ENCODE measurements at regions not wholly inside any gene's neighbourhood (a gene's known extent, or its start where the extent isn't known, plus 50 kb on each side); places are given as distances from the start of the nearest gene placed in this dataset.
A peak's percentile ranks its signal among the peaks of the same experiment; 100 is the strongest.

DNA sequence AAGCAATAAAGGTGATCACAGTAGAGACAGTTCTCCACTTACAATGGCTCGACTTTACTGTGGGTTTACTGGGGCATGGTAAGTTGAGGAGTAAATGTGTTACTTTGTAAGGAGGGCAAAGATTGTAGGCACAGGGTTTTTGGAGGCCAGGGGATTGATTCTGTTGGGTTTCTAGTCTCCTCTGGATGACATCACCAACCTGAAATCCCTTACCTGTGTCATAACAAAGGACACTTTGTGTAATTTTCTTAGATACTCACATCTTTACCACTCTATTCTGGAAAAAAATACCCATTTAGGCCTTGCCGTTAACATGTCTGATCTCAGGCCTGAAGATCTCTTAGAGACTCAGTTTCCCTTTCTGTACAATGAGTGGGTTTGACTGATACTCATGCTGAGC lies 161.7 kb downstream of the GLI2 start:
- in situ Hi-C loops (cut with HindIII; ENCODE audit: low pct_unique_long_range_greater_than_20kb, low sequenced_read_pairs): no loop called here
- no peak for DNase-seq (ENCODE audit: low read depth, low spot score)

DNA sequence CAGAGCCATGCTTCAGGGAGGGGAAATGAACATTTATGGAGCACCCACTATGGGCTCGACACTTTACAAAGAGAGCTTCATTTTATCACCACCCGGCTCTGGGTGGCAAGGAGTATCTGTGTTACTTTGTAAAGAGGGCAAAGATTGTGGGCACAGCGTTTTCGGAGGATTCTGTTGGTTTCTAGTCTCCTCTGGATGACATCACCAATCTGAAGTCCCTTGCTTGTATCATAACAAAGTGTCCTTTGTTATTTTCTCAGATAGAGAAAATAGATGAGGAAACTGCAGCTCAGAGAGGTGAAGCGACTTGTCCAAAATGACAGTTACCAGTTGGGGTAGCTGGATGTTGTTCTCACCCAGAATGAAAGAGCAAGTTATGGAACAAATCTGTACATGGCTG lies 162.8 kb downstream of the GLI2 start:
- DNase-seq (ENCODE audit: low read depth, low spot score): peak; percentile 24
- in situ Hi-C loops (cut with HindIII; ENCODE audit: low pct_unique_long_range_greater_than_20kb, low sequenced_read_pairs): no loop called here

DNA sequence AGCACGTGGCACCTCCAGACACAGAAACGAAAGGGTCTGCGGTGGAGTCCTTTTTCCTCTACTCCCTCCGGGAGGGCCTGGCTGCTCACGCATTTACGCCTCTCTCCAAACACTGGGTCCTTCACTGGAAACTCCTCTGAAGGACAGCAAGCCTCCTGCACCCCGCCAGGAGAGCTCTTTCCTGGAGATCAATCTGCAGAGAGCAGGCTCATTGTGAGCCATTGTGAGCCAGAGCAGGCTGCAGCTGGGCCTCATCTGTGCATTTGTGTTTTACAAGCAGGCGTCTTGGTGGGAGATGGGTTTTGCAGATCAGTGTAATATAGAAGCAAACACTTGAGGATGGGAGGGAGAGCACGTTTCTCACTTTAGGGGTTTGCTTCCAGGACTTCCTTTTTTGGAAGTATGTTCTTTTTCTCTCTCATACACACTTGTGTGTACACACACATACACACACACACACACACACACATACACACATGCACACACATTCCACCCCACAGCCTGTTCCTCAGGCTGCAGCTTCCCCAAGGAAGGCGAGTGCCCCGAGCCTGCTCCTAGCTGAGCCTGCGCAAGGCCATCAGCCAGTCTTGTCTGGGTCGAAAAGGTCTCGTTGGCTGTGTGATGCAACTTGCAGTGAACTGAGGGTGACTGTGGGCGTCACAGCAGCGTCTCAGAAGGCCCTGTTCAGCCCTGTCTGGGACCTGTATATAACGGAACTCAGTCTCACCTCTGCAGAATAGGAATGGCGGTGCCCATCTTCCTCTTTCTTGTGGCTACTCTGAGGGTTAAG lies 163.5 kb downstream of the GLI2 start:
- in situ Hi-C loops (cut with HindIII; ENCODE audit: low pct_unique_long_range_greater_than_20kb, low sequenced_read_pairs): no loop called here
- DNase-seq (ENCODE audit: low read depth, low spot score): no peak

DNA sequence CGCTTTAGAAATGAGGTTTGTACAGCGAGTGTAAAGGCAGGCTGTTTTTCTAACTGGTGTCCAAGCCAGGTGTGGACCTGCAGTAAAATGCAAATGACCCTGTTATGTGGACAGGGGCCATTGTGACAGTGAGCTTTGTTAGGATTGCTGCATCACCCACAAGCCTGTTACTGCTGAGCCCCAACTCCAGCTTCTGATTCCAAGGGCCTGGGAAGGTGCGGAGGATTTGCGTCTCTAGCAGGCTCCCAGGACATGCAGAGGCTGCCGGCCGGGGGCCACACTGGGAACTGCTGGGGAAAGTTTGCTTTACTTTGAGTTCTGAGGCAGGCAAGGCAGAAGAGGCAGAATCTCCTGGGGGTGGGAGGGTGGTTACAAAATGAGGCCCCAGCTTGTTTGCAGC lies 164.1 kb downstream of the GLI2 start:
- in situ Hi-C loops (cut with HindIII; ENCODE audit: low pct_unique_long_range_greater_than_20kb, low sequenced_read_pairs): no loop called here
- DNase-seq (ENCODE audit: low read depth, low spot score): no peak

DNA sequence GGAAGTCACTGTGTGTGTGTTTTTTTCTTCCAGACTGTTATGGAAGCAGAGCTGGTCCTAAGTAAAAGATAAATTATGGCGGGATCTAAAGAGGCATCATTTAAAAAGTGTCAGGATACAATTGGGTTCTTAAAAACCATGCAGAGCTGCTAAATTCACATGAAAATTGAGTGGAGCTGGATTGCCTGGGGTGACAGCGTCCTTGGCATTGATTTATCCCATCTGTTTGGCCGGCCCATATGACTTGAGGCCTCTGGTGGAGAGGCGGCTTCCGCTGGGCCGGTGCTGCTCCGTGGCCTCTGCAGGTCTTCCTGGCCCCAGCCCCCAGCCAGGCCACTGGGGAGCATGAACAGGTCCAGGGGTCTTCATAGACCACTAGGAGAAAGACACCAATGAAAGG lies 165.5 kb downstream of the GLI2 start:
- in situ Hi-C loops (cut with HindIII; ENCODE audit: low pct_unique_long_range_greater_than_20kb, low sequenced_read_pairs): no loop called here

DNA sequence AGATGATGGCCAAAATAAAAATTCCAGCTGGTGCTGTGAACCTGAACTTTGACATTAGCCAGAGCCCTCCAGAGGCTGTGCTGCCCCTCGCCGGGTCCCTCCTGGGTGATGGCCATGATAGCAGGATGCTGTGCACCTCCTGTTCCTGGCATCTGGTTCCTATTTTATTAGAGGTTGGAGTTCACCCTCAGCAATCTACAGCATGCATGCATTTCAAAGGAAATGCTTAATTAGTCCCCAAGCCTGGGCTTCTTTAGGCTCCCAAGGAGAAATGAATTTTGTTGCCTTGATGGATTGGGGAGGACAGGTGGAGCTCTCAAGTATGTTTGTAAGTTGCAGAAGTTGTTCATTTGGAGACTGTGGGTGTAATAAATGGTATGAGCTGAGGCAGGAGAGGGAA lies 166.9 kb downstream of the GLI2 start:
- DNase-seq (ENCODE audit: low read depth, low spot score): no peak
- in situ Hi-C loops (cut with HindIII; ENCODE audit: low pct_unique_long_range_greater_than_20kb, low sequenced_read_pairs): no loop called here

More for the DNA sequence above, 165.5 kb downstream of the GLI2 start:
- no peak for DNase-seq (ENCODE audit: low read depth, low spot score)

DNA sequence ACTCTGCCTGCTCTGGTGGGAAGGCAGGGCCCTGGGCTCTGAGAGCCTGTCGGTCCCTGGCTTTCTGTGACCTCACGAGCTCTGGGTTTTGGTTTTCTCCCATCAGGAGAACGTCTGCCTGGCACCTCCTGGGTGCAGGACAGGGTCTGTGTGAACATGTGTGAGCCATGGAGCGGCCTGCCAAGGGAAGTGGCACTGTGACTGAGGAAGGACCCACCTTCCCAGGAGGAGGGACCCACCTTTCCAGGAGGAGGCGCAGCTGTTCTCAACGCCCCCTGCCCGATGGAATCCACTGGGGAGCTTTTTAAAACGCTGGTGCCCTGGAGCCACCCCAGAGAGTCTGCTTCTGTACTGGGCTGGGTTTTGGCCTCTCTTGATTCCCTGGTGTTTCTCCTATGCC lies 168.7 kb downstream of the GLI2 start:
- DNase-seq (ENCODE audit: low read depth, low spot score): no peak
- in situ Hi-C loops (cut with HindIII; ENCODE audit: low pct_unique_long_range_greater_than_20kb, low sequenced_read_pairs): no loop called here

DNA sequence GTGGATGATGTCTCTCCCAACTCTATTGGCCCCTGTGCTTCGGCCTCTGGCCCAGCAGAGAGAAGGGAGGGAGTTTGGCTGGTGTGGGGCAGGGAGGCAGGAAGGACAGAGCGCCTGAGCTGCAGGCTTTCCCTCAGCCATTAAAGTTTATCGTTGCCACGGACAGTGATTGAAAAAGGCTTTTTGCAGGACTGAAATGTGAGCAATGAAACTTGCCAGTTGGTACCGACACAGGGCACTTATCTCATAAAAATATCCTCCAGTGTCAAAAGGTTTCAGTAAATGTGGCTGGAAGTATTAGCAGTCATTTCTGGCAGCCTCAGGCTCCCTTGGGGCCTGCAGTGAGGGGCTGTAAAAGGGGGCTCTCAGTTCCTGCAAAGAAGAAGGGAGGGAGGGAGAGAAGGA lies 169.2 kb downstream of the GLI2 start:
- in situ Hi-C loops (cut with HindIII; ENCODE audit: low pct_unique_long_range_greater_than_20kb, low sequenced_read_pairs): no loop called here
- DNase-seq (ENCODE audit: low read depth, low spot score): no peak

DNA sequence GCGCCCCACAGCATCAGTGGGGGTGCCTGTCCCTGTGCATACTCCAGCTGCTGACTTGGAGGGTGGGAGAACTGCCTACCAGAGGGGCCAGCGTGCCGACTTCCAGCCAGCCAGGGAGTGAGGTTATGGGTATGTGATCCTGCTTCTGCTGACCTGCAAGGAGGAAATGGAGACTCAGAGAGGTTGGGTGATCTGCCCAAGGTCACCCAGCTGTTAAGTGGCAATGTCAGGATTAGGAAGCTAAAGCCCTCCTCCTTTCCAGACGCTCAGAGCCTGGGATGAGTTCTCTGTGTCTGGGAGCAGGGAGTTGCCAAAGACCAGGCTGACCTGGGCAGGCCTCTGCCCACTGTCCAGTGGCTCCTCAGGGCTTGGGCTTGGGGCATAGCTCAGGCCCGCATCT lies 169.6 kb downstream of the GLI2 start:
- in situ Hi-C loops (cut with HindIII; ENCODE audit: low pct_unique_long_range_greater_than_20kb, low sequenced_read_pairs): no loop called here
- no peak for DNase-seq (ENCODE audit: low read depth, low spot score)

DNA sequence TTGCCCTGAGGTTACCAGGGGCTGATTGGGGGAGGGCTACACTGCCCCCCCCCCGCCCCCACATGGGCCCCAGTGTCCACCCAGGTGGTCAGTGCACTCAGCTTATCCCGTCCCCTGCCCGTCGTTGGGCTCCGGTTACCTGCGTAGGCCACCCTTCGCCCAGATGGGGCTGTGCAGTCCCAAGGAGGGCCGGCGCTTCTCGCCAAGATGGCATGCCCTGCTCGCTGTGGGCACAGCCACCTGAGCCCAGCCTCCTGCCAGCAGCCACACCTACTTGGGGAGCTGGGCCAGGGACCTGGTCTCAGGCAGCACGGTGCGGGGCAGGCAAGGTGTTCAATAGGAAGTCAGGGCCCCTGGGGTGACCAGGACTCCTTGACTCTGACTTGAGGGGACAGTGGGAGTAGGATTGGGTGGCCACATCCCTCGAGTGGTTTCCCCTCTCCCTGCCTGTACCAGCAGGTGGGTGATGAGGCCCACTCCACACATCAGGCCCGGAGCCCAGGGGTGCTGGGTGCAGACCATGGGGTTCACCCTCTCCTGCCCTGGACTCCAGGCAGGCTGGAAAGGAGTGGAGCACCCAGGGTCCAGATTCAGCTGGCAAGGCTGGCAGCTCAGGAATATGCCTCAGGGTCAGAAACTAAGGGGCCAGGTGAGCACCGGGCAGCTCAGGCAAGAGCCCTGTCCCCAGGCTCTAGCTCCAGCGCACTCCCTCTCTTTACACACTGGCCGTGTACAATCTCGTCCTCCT lies 170.3 kb downstream of the GLI2 start:
- DNase-seq (ENCODE audit: low read depth, low spot score): no peak
- in situ Hi-C loops (cut with HindIII; ENCODE audit: low pct_unique_long_range_greater_than_20kb, low sequenced_read_pairs): no loop called here

DNA sequence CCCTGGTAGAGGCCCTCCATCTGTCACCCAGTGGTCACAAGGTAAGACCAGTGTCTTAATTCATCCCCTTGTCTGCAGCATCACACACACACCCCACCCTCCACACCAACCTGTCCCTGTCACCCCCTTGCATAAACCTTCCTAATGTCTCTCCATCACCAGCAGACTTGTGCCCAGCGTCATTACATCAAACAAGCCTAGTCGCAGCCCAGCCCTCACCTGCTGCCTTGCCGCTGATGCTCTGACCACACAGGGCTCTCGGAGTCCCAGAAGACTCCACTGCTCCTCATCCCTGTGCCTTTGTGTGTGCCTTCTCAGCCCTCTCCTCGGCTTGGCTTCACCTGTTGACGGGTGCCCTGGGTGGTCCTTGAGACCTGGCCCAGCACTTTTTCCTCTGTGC lies 171.2 kb downstream of the GLI2 start:
- in situ Hi-C loops (cut with HindIII; ENCODE audit: low pct_unique_long_range_greater_than_20kb, low sequenced_read_pairs): no loop called here
- DNase-seq (ENCODE audit: low read depth, low spot score): no peak

DNA sequence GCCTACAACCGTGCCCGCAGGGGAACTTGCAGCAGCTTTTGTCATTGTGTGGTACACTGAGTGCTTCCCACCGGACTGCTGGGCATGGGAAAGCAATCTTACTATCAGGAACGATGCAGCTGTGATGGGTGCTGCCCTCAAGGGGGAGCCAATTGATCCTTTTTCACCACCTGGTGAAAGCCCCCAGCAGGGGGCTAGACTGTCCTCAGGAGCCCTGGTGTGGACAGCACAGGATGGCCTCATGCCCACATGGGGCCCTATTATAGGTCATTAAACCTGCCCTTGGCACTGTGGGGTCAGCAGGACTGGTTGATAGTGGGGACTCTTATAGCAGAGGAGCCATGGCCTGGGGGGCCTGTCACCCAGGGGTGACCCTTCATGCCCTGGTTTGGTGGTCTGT lies 172.2 kb downstream of the GLI2 start:
- in situ Hi-C loops (cut with HindIII; ENCODE audit: low pct_unique_long_range_greater_than_20kb, low sequenced_read_pairs): no loop called here

DNA sequence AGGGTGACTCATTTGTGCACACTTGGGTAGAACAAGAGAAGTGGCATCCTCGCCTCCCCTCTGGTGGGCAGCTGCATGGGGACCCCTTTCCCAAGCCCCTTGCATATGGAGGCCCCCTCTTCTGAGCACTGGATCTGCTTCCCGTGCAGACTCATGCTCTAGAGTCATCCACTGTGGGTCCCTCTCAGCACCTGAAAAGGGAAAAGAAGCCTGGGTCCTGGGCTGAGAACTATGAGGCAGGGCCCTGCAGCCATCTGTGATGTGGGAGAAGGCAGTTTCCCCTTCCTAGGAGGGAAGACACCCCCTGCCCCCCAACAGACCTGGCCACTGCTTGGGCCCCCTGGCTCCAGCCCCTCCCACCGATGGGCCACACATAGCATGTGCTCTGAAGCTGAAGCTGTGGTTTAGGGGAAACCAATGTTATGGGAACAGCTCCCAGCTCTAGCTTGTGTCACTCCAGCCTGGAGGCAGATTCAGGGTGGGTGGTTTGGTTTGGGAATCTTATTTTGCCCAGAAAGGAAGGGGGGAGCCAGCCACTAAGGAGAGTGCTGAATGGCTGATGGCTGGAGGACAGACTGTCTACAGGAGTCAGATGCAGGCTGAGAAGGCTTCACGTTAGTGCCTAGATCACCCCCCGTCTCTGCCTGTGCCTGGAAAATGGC lies 172.8 kb downstream of the GLI2 start:
- in situ Hi-C loops (cut with HindIII; ENCODE audit: low pct_unique_long_range_greater_than_20kb, low sequenced_read_pairs): no loop called here
- DNase-seq (ENCODE audit: low read depth, low spot score): no peak

More for the DNA sequence above, 172.2 kb downstream of the GLI2 start:
- no peak for DNase-seq (ENCODE audit: low read depth, low spot score)

DNA sequence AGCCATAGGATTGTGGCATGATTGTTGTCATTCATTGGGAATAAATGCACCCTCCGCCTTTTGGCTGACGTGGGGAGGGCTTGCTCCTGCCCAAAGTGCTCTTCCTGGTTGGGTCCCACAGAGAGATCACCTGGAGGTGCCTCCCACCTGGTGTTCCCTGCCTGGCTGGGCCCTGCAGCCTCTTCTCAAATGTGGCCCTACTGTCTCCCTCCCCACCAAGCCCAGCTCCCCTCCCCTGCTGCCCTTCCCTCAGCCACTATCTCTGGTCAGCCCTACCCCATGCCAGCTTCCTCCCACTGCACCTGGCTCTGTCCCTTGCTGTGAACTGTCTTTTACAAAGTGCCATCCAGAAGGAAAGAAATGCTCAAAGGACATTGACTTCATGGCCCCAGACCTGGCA lies 173.4 kb downstream of the GLI2 start:
- in situ Hi-C loops (cut with HindIII; ENCODE audit: low pct_unique_long_range_greater_than_20kb, low sequenced_read_pairs): no loop called here
- DNase-seq (ENCODE audit: low read depth, low spot score): no peak

DNA sequence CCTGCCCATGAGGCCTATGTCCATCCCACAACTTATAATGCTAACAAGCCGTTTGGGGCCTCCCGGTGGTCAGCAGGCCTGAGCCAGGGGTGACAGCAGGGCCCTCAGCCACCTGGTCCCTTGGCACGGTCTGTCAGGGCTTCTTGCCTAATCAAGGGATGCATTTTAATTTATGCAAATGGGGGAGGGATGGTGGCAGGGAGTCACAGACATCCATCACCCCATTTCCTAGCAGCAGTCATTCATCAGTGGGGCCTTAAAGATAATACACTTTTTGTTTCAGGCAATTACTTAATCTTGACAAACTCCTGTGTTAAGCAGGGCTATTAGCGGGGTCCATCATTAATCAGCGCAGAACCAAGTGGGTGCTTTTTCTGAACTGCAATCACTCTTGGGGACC lies 174.5 kb downstream of the GLI2 start:
- no peak for DNase-seq (ENCODE audit: low read depth, low spot score)
- in situ Hi-C loops (cut with HindIII; ENCODE audit: low pct_unique_long_range_greater_than_20kb, low sequenced_read_pairs): no loop called here

DNA sequence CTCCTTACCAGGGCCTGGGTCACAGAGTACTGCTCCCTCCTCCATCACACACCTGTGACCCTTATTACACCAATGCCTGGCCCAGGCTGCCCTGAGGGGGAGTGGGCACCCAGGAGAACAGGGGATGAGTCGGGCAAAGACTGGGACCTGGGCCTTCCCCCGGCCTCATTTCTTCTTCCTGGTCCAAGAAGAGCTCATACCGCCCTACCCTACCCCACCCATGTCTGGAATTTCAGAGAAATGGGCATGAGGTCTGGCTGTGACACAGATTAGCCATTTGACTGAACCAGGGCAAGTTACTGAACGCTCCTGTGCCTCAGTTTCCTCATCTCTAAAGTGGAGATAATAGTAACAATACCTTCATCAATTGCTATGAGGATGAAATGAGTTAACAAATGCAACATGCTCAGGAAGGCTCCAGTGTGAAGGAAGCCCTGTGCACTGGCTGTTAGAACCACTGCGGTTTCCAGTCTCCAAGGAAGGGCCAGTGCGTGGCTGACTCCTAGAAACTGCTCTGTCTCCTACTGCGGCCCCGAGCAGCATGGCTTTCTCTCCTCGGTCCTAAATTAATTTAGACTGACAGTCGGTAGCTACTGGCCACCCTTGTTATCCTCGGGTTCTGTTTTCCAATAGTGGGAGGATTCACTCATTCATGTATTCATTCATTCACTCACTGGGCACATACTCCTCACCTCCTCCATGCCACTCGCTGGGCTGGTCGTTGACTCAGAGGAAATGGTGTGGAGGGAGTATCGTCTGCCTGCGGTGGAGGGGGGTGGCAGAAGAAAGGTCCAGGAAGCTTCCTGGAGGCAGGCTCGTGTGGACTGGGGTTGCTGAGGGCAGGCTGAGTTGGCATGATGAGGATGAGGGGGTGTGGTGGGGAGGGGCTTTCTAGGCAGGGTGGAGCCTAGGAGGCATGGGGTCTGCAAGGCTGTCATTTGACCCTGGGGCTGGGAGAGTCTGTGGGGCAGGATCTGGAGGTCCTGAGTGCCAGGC lies 175.6 kb downstream of the GLI2 start:
- DNase-seq (ENCODE audit: low read depth, low spot score): no peak
- in situ Hi-C loops (cut with HindIII; ENCODE audit: low pct_unique_long_range_greater_than_20kb, low sequenced_read_pairs): no loop called here

DNA sequence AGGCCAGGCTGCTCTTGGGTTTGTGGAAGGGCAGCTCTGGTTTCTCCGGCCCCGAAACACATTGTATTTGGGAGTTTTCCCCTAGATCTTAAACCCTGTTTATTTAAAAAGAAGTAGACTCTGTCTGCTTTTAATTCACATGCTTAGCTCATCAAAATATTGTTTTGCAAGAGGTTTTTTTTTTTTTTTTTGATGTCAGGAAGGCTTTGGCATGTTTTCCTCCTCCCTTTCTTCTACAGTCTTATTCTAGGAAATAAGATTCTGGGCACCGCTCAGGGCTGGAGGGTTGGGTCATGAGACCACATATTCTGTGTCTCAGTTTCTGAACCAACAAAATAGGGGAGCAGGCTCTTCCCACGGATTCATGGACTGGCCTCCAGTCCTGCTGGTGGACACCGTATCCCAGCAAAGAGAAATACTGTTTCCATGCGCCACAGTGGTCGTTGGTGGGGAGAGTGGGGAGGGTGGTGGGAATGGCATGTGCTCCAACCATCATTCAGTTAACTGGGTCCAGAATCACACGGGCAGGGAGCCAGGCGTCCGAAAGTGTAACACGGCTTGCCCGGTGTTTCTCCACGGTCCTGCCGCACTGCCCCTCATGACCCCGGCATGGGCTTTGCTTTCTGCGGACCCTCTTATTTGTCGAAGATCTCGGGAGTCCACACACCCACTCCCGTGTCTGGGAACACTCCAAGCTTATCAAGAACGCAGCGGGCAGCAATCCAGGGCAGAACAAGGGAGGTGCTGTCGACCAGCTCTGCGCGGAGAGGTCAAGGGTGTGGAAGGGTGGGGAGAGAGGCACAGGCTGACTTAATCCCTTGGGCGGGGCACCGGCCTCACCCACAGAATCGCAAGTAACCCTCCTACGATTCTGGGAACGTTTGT lies 176.7 kb downstream of the GLI2 start:
- in situ Hi-C loops (cut with HindIII; ENCODE audit: low pct_unique_long_range_greater_than_20kb, low sequenced_read_pairs): no loop called here
- DNase-seq (ENCODE audit: low read depth, low spot score): no peak
